SU-DHL-6 (cell line): ENCODE measurements at regions not wholly inside any gene's neighbourhood (a gene's known extent, or its start where the extent isn't known, plus 50 kb on each side); places are given as distances from the start of the nearest gene placed in this dataset.
"Not testable (repeated sequence)": the region's sequence is repeated elsewhere in the genome, so short reads cannot be mapped to it uniquely, and the experiment has no call there.

ENCODE experiments used
- EZH2phosphoT487 ChIP-seq: fragments of 200-600 bp; sonication (generic), shearing (Covaris generic); conservative IDR thresholded peaks from 2 replicates; pipeline ENCODE4 v1.6.1; 2018; ENCODE audit warnings: mild to moderate bottlenecking, antibody characterized with exemption, low read length, moderate library complexity, mixed read lengths
- TF ChIP-seq, protein P1 (sequence below): fragments of 200-600 bp; sonication (generic); IDR thresholded peaks from one replicate; pipeline ENCODE4 v1.5.1; 2017; ENCODE audit warnings: antibody characterized with exemption, mild to moderate bottlenecking, low read length, moderate library complexity; ENCODE audit not compliant: insufficient read depth, poor library complexity, severe bottlenecking

DNA sequence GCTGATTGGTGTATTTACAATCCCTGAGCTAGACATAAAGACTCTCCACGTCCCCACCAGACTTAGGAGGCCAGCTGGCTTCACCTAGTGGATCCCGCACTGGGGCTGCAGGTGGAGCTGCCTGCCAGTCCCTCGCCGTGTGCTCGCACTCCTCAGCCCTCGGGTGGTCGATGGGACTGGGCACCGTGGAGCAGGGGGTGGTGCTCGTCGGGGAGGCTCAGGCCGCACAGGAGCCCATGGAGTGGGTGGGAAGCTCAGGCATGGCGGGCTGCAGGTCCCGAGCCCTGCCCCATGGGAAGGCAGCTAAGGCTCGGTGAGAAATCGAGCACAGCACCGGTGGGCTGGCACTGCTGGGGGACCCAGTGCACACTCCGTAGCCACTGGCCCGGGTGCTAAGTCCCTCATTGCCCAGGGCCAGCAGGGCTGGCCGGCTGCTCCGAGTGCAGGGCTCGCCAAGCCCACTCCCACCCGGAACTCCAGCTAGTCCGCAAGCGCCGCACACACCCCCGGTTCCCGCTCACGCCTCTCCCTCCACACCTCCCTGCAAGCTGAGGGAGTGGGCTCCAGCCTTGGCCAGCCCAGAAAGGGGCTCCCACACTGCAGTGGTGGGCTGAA is 1441.2 kb upstream of the ACVR2A start:
- TF ChIP-seq, protein P1, sequence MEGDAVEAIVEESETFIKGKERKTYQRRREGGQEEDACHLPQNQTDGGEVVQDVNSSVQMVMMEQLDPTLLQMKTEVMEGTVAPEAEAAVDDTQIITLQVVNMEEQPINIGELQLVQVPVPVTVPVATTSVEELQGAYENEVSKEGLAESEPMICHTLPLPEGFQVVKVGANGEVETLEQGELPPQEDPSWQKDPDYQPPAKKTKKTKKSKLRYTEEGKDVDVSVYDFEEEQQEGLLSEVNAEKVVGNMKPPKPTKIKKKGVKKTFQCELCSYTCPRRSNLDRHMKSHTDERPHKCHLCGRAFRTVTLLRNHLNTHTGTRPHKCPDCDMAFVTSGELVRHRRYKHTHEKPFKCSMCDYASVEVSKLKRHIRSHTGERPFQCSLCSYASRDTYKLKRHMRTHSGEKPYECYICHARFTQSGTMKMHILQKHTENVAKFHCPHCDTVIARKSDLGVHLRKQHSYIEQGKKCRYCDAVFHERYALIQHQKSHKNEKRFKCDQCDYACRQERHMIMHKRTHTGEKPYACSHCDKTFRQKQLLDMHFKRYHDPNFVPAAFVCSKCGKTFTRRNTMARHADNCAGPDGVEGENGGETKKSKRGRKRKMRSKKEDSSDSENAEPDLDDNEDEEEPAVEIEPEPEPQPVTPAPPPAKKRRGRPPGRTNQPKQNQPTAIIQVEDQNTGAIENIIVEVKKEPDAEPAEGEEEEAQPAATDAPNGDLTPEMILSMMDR: not testable (repeated sequence)
- not testable (repeated sequence) for TF ChIP-seq EZH2phosphoT487
